HG02610 (cell line): ENCODE measurements at regions not wholly inside any gene's neighbourhood (a gene's known extent, or its start where the extent isn't known, plus 50 kb on each side); places are given as distances from the start of the nearest gene placed in this dataset.
"Not testable (repeated sequence)": the region's sequence is repeated elsewhere in the genome, so short reads cannot be mapped to it uniquely, and the experiment has no call there.

Source experiments
- ATAC-seq: cut with Tn5 transposase; IDR thresholded peaks from one replicate; pipeline ENCODE4 v1.9.1; 2021; ENCODE audit warnings: mild to moderate bottlenecking, moderate library complexity; ENCODE audit not compliant: unreplicated experiment

- not testable (repeated sequence) for ATAC-seq
Measured at GRCh38 chr18:68153821-68154220, 561.1 kb downstream of the TMX3 start.

GRCh38 chr18:68152770-68153169, 562.1 kb downstream of the TMX3 start:
- no peak for ATAC-seq

GRCh38 chr18:68150961-68151360, 563.9 kb downstream of the TMX3 start:
- no peak for ATAC-seq

GRCh38 chr18:68148863-68149262, 566.0 kb downstream of the TMX3 start:
- no peak for ATAC-seq

- no peak for ATAC-seq
Measured at GRCh38 chr18:68147728-68148127, 567.2 kb downstream of the TMX3 start.

GRCh38 chr18:68121826-68122225, 593.1 kb downstream of the TMX3 start:
- no peak for ATAC-seq

GRCh38 chr18:68121308-68121707, 593.6 kb downstream of the TMX3 start:
- no peak for ATAC-seq

- no peak for ATAC-seq
Measured at GRCh38 chr18:68114989-68115388, 598.5 kb upstream of the DSEL start.

GRCh38 chr18:68104036-68104435, 587.5 kb upstream of the DSEL start:
- no peak for ATAC-seq

- ATAC-seq = no peak
Measured at GRCh38 chr18:68103561-68103960, 587.0 kb upstream of the DSEL start.

GRCh38 chr18:68102117-68102516, 585.6 kb upstream of the DSEL start:
- no peak for ATAC-seq

- no peak for ATAC-seq
Measured at GRCh38 chr18:68098655-68099054, 582.1 kb upstream of the DSEL start.

- no peak for ATAC-seq
Measured at GRCh38 chr18:68086481-68086880, 570.0 kb upstream of the DSEL start.

GRCh38 chr18:68085251-68085650, 568.7 kb upstream of the DSEL start:
- ATAC-seq = no peak

GRCh38 chr18:68083776-68084175, 567.3 kb upstream of the DSEL start:
- no peak for ATAC-seq

- no peak for ATAC-seq
Measured at GRCh38 chr18:68083131-68083530, 566.6 kb upstream of the DSEL start.

- ATAC-seq = no peak
Measured at GRCh38 chr18:68072744-68073143, 556.2 kb upstream of the DSEL start.

GRCh38 chr18:68060871-68061270, 544.4 kb upstream of the DSEL start:
- no peak for ATAC-seq

- no peak for ATAC-seq
Measured at GRCh38 chr18:68056936-68057335, 540.4 kb upstream of the DSEL start.

GRCh38 chr18:68054669-68055068, 538.1 kb upstream of the DSEL start:
- ATAC-seq = no peak

GRCh38 chr18:68053290-68053689, 536.8 kb upstream of the DSEL start:
- ATAC-seq = no peak

- ATAC-seq = no peak
Measured at GRCh38 chr18:68041327-68041726, 524.8 kb upstream of the DSEL start.

- ATAC-seq = no peak
Measured at GRCh38 chr18:68040198-68040597, 523.7 kb upstream of the DSEL start.
